ENCODE measurements at regions not wholly inside any gene's neighbourhood (a gene's known extent, or its start where the extent isn't known, plus 50 kb on each side); places are given as distances from the start of the nearest gene placed in this dataset.

- POLR2A ChIA-PET = no interaction called here
- Mint-ChIP-seq H3K9me3 (no peaks in the 10 kb centered on the region), H3K4me1 (no peaks in the 10 kb centered on the region), H3K36me3 (no peaks in the 10 kb centered on the region), H3K4me3 (no peak overlapping the region), H3K27ac (no peak overlapping the region), H3K27me3 (ENCODE audit: low read depth) (no peaks in the 10 kb centered on the region)
- DNase-seq (ENCODE audit: low spot score) (no peak), ATAC-seq (no peak)
- TF ChIP-seq ZSCAN18 (CRISPR knock-in tag; IDR thresholded peaks at IDR 0.05) (no peak), RELA (CRISPR knock-in tag; IDR thresholded peaks at IDR 0.05; ENCODE audit: borderline replicate concordance) (no peak), NFE2L1 (CRISPR knock-in tag; IDR thresholded peaks at IDR 0.05) (no peak), IRF1 (CRISPR knock-in tag; IDR thresholded peaks at IDR 0.05) (no peak), CREB1 (CRISPR knock-in tag; IDR thresholded peaks at IDR 0.05) (no peak), ARID4B (CRISPR knock-in tag; IDR thresholded peaks at IDR 0.05; ENCODE audit: borderline replicate concordance) (no peak), ZNF425 (CRISPR knock-in tag; conservative IDR thresholded peaks at IDR 0.05) (no peak), ZBTB43 (CRISPR knock-in tag; IDR thresholded peaks at IDR 0.05) (no peak), ATF3 (CRISPR knock-in tag; conservative IDR thresholded peaks at IDR 0.05) (no peak)
- CTCF ChIA-PET = no interaction called here
These were observed 100.9 kb upstream of the BRINP3 start for GRCh38 chr1:190578526-190578925.

- TF ChIP-seq EMX1 (CRISPR knock-in tag; IDR thresholded peaks at IDR 0.05) (no peak), TEAD4 (CRISPR knock-in tag; IDR thresholded peaks at IDR 0.05) (no peak), ZNF138 (CRISPR knock-in tag; conservative IDR thresholded peaks at IDR 0.05) (no peak), MAX (CRISPR knock-in tag; IDR thresholded peaks at IDR 0.05) (no peak), ZNF512 (CRISPR knock-in tag; IDR thresholded peaks at IDR 0.05; ENCODE audit: borderline replicate concordance) (no peak), TEAD1 (CRISPR knock-in tag; IDR thresholded peaks at IDR 0.05) (no peak), JUN (CRISPR knock-in tag; IDR thresholded peaks at IDR 0.05) (no peak)
- no peak for DNase-seq (ENCODE audit: low spot score)
- ATAC-seq = no peak
- H3K27ac Mint-ChIP-seq = no peak overlapping the region
- H3K4me1 Mint-ChIP-seq = no peaks in the 10 kb centered on the region
- no peak overlapping the region for H3K4me3 Mint-ChIP-seq
- POLR2A ChIA-PET = no interaction called here
- CTCF ChIA-PET = no interaction called here
- no peaks in the 10 kb centered on the region for H3K9me3 Mint-ChIP-seq
- H3K27me3 Mint-ChIP-seq (ENCODE audit: low read depth) = no peaks in the 10 kb centered on the region
- no peaks in the 10 kb centered on the region for H3K36me3 Mint-ChIP-seq
These were observed 102.0 kb upstream of the BRINP3 start for GRCh38 chr1:190579552-190580193.
